AG04450 (cell line): ENCODE measurements at regions not wholly inside any gene's neighbourhood (a gene's known extent, or its start where the extent isn't known, plus 50 kb on each side); places are given as distances from the start of the nearest gene placed in this dataset.

Source experiments
- CTCF ChIA-PET: fragments of 300-600, 350-600 bp; formaldehyde crosslinking; extraction: SDS; loops from one replicate; lab custom pipeline; 2022; ENCODE audit warnings: antibody characterized with exemption, inconsistent platforms; lab: Charles Lee
- POLR2A ChIA-PET: fragments of 350-600 bp; formaldehyde crosslinking; extraction: SDS; loops from one replicate; lab custom pipeline; 2021; ENCODE audit warnings: antibody characterized with exemption, inconsistent platforms; lab: Yijun Ruan, JAX
- DNase-seq: peaks from one replicate; pipeline ENCODE4 v3.0.0-alpha.2; 2011; ENCODE audit warnings: low read depth, low spot score
- H3K27ac ChIP-seq: one replicate; pipeline ENCODE4 v1.5.1; 2012; ENCODE audit warnings: low read depth, low read length, control low read depth
- H3K27me3 ChIP-seq: one replicate; pipeline ENCODE4 v1.6.0; 2012; ENCODE audit warnings: low read length; ENCODE audit not compliant: control insufficient read depth, insufficient read depth
- H3K4me3 ChIP-seq: 2 replicates; pipeline ENCODE4 v1.5.1; 2011; ENCODE audit warnings: mild to moderate bottlenecking, low read depth, low read length, control low read depth
- H3K9me3 ChIP-seq: 2 replicates; pipeline ENCODE4 v1.5.1; 2012; ENCODE audit warnings: low read length; ENCODE audit not compliant: control insufficient read depth, insufficient read depth
- CTCF ChIP-seq: IDR thresholded peaks from 2 replicates; pipeline ENCODE4 v1.5.1; 2011; ENCODE audit warnings: low read depth, low read length, control low read depth, inconsistent platforms

GRCh38 chr4:30413915-30414314 lies 306.3 kb upstream of the PCDH7 start:
- CTCF ChIA-PET: no interaction called here
- peaks cover 5% of the 10 kb centered on the region; the same call in 1 of the 2 replicates for H3K9me3 ChIP-seq
- H3K4me3 ChIP-seq: no peak overlapping the region
- POLR2A ChIA-PET: no interaction called here
- H3K27ac ChIP-seq: no peak overlapping the region
- DNase-seq: no peak
- no peak for TF ChIP-seq CTCF
- H3K27me3 ChIP-seq: no peaks in the 10 kb centered on the region

GRCh38 chr4:30416547-30416946 lies 303.6 kb upstream of the PCDH7 start:
- H3K4me3 ChIP-seq: no peak overlapping the region
- CTCF ChIA-PET: no interaction called here
- H3K9me3 ChIP-seq: peaks cover 5% of the 10 kb centered on the region; the same call in 1 of the 2 replicates
- H3K27me3 ChIP-seq: no peaks in the 10 kb centered on the region
- H3K27ac ChIP-seq: no peak overlapping the region
- no peak for DNase-seq
- POLR2A ChIA-PET: no interaction called here
- no peak for TF ChIP-seq CTCF

- Histone ChIP-seq H3K4me3 (no peak overlapping the region), H3K9me3 (no peaks in the 10 kb centered on the region), H3K27ac (no peak overlapping the region), H3K27me3 (no peaks in the 10 kb centered on the region)
- POLR2A ChIA-PET: no interaction called here
- DNase-seq: no peak
- TF ChIP-seq CTCF: no peak
- CTCF ChIA-PET: no interaction called here
These were observed 292.2 kb upstream of the PCDH7 start for GRCh38 chr4:30427932-30428331.

- POLR2A ChIA-PET: no interaction called here
- Histone ChIP-seq H3K27ac (no peak overlapping the region), H3K27me3 (no peaks in the 10 kb centered on the region), H3K9me3 (no peaks in the 10 kb centered on the region), H3K4me3 (no peak overlapping the region)
- CTCF ChIA-PET: no interaction called here
- no peak for TF ChIP-seq CTCF
- DNase-seq: peak; percentile 15
These were observed 290.1 kb upstream of the PCDH7 start for GRCh38 chr4:30429813-30430761.

GRCh38 chr4:30434656-30435055 lies 285.5 kb upstream of the PCDH7 start:
- H3K4me3 ChIP-seq: no peak overlapping the region
- no peaks in the 10 kb centered on the region for H3K9me3 ChIP-seq
- no peak for DNase-seq
- H3K27ac ChIP-seq: no peak overlapping the region
- POLR2A ChIA-PET: no interaction called here
- H3K27me3 ChIP-seq: no peaks in the 10 kb centered on the region
- CTCF ChIA-PET: no interaction called here
- no peak for TF ChIP-seq CTCF
